ENCODE measurements at regions not wholly inside any gene's neighbourhood (a gene's known extent, or its start where the extent isn't known, plus 50 kb on each side); places are given as distances from the start of the nearest gene placed in this dataset.
A peak's percentile ranks its signal among the peaks of the same experiment; 100 is the strongest.

- no peak for FAIRE-seq
- no peak for DNase-seq (ENCODE audit: extremely low spot score, insufficient read length, low read depth)
These were observed 1101.2 kb downstream of the TSN start for GRCh38 chr2:122856696-122857095.

- no peak for DNase-seq (ENCODE audit: extremely low spot score, insufficient read length, low read depth)
These were observed 1102.7 kb downstream of the TSN start for GRCh38 chr2:122858075-122858702.

GRCh38 chr2:122858813-122859212 lies 1103.4 kb downstream of the TSN start:
- no peak for DNase-seq (ENCODE audit: extremely low spot score, insufficient read length, low read depth)
- FAIRE-seq, result no peak

More at GRCh38 chr2:122858075-122858702, 1102.7 kb downstream of the TSN start:
- FAIRE-seq, result no peak

GRCh38 chr2:122859260-122859659 lies 1103.8 kb downstream of the TSN start:
- FAIRE-seq (no peak), DNase-seq (ENCODE audit: extremely low spot score, insufficient read length, low read depth) (no peak)

- DNase-seq (ENCODE audit: extremely low spot score, insufficient read length, low read depth) (no peak), FAIRE-seq (peak; percentile 62)
These were observed 1108.1 kb downstream of the TSN start for GRCh38 chr2:122863532-122863931.

- DNase-seq (ENCODE audit: extremely low spot score, insufficient read length, low read depth) (no peak), FAIRE-seq (no peak)
These were observed 1109.3 kb downstream of the TSN start for GRCh38 chr2:122864728-122865127.

GRCh38 chr2:122866095-122866494 lies 1110.6 kb downstream of the TSN start:
- FAIRE-seq (no peak), DNase-seq (ENCODE audit: extremely low spot score, insufficient read length, low read depth) (no peak)

GRCh38 chr2:122867941-122868340 lies 1112.5 kb downstream of the TSN start:
- no peak for FAIRE-seq
- no peak for DNase-seq (ENCODE audit: extremely low spot score, insufficient read length, low read depth)

- FAIRE-seq (no peak), DNase-seq (ENCODE audit: extremely low spot score, insufficient read length, low read depth) (no peak)
These were observed 1113.3 kb downstream of the TSN start for GRCh38 chr2:122868646-122869275.

- DNase-seq (ENCODE audit: extremely low spot score, insufficient read length, low read depth) (no peak), FAIRE-seq (no peak)
These were observed 1118.5 kb downstream of the TSN start for GRCh38 chr2:122873951-122874350.

GRCh38 chr2:122875091-122875865 lies 1119.8 kb downstream of the TSN start:
- no peak for FAIRE-seq
- DNase-seq (ENCODE audit: extremely low spot score, insufficient read length, low read depth), result no peak

- FAIRE-seq (no peak), DNase-seq (ENCODE audit: extremely low spot score, insufficient read length, low read depth) (no peak)
These were observed 1128.4 kb downstream of the TSN start for GRCh38 chr2:122883849-122884248.

- no peak for FAIRE-seq
- no peak for DNase-seq (ENCODE audit: extremely low spot score, insufficient read length, low read depth)
These were observed 1129.4 kb downstream of the TSN start for GRCh38 chr2:122884889-122885288.

- no peak for DNase-seq (ENCODE audit: extremely low spot score, insufficient read length, low read depth)
- FAIRE-seq, result no peak
These were observed 1130.0 kb downstream of the TSN start for GRCh38 chr2:122885436-122885835.

- DNase-seq (ENCODE audit: extremely low spot score, insufficient read length, low read depth), result no peak
- no peak for FAIRE-seq
These were observed 1131.2 kb downstream of the TSN start for GRCh38 chr2:122886479-122887145.

GRCh38 chr2:122899614-122900013 lies 1125.5 kb upstream of the CNTNAP5 start:
- no peak for FAIRE-seq
- DNase-seq (ENCODE audit: extremely low spot score, insufficient read length, low read depth), result no peak

GRCh38 chr2:122905431-122905830 lies 1119.7 kb upstream of the CNTNAP5 start:
- DNase-seq (ENCODE audit: extremely low spot score, insufficient read length, low read depth) (no peak), FAIRE-seq (no peak)

- no peak for DNase-seq (ENCODE audit: extremely low spot score, insufficient read length, low read depth)
These were observed 1116.9 kb upstream of the CNTNAP5 start for GRCh38 chr2:122908159-122908558.

GRCh38 chr2:122927197-122927596 lies 1097.9 kb upstream of the CNTNAP5 start:
- no peak for FAIRE-seq
- DNase-seq (ENCODE audit: extremely low spot score, insufficient read length, low read depth), result no peak

More at GRCh38 chr2:122908159-122908558, 1116.9 kb upstream of the CNTNAP5 start:
- FAIRE-seq, result no peak

- DNase-seq (ENCODE audit: extremely low spot score, insufficient read length, low read depth) (no peak), FAIRE-seq (no peak)
These were observed 1097.2 kb upstream of the CNTNAP5 start for GRCh38 chr2:122927710-122928557.

Measured in GM18507 (cell line).